Smooth muscle cell (in vitro differentiated cells): ENCODE measurements at regions not wholly inside any gene's neighbourhood (a gene's known extent, or its start where the extent isn't known, plus 50 kb on each side); places are given as distances from the start of the nearest gene placed in this dataset.

Source experiments
- DNase-seq: peaks from one replicate; lab custom pipeline; 2025; ENCODE audit not compliant: unreplicated experiment; lab: John Stamatoyannopoulos, UW
- H2AFZ ChIP-seq: fragments of 200-600 bp; sonication (generic); 2 replicates; pipeline ENCODE4 v1.6.0; 2016; ENCODE audit warnings: antibody characterized with exemption, low read depth, mild to moderate bottlenecking
- H3F3A ChIP-seq: fragments of 200-600 bp; sonication (generic); 2 replicates; pipeline ENCODE4 v1.6.0; 2017; ENCODE audit warnings: antibody characterized with exemption, low read depth
- H3K27ac ChIP-seq: fragments of 200-600 bp; sonication (generic); 2 replicates; pipeline ENCODE4 v1.5.1; 2016; ENCODE audit warnings: low read depth, mild to moderate bottlenecking
- H3K27me3 ChIP-seq: fragments of 200-600 bp; sonication (generic); 2 replicates; pipeline ENCODE4 v1.6.1; 2016; ENCODE audit warnings: low read depth, mild to moderate bottlenecking
- H3K36me3 ChIP-seq: fragments of 200-600 bp; sonication (generic); 2 replicates; pipeline ENCODE4 v1.5.1; 2016; ENCODE audit warnings: low read depth
- H3K4me1 ChIP-seq: fragments of 200-600 bp; sonication (generic); 2 replicates; pipeline ENCODE4 v1.5.1; 2016; ENCODE audit warnings: low read depth
- H3K4me2 ChIP-seq: fragments of 200-600 bp; sonication (generic); 2 replicates; pipeline ENCODE4 v1.6.0; 2016; ENCODE audit warnings: mild to moderate bottlenecking
- H3K4me3 ChIP-seq: fragments of 200-600 bp; sonication (generic); 2 replicates; pipeline ENCODE4 v1.5.1; 2016; ENCODE audit warnings: mild to moderate bottlenecking
- H3K79me2 ChIP-seq: fragments of 200-600 bp; sonication (generic); 2 replicates; pipeline ENCODE4 v1.6.0; 2016; ENCODE audit warnings: low read depth, mild to moderate bottlenecking
- H3K9ac ChIP-seq: fragments of 200-600 bp; sonication (generic); 2 replicates; pipeline ENCODE4 v1.6.0; 2016; ENCODE audit warnings: low read depth
- H3K9me3 ChIP-seq: fragments of 200-600 bp; sonication (generic); replicated peaks from 2 replicates; pipeline ENCODE4 v1.5.1; 2016; ENCODE audit warnings: low read depth
- H4K20me1 ChIP-seq: fragments of 200-600 bp; sonication (generic); 2 replicates; pipeline ENCODE4 v1.6.0; 2016; ENCODE audit warnings: low read depth
- WGBS: methylation state at CpG from one replicate; pipeline ENCODE4 v1.1.7; 2016; ENCODE audit warnings: low lambda C conversion rate; 5-methylcytosine and 5-hydroxymethylcytosine counted together
- TF ChIP-seq, protein P1 (sequence below): fragments of 200-600 bp; sonication (generic); IDR thresholded peaks from 2 replicates; pipeline ENCODE4 v1.5.1; 2017; ENCODE audit warnings: borderline replicate concordance, mild to moderate bottlenecking, antibody characterized with exemption; ENCODE audit not compliant: insufficient read depth, poor library complexity, severe bottlenecking

DNA sequence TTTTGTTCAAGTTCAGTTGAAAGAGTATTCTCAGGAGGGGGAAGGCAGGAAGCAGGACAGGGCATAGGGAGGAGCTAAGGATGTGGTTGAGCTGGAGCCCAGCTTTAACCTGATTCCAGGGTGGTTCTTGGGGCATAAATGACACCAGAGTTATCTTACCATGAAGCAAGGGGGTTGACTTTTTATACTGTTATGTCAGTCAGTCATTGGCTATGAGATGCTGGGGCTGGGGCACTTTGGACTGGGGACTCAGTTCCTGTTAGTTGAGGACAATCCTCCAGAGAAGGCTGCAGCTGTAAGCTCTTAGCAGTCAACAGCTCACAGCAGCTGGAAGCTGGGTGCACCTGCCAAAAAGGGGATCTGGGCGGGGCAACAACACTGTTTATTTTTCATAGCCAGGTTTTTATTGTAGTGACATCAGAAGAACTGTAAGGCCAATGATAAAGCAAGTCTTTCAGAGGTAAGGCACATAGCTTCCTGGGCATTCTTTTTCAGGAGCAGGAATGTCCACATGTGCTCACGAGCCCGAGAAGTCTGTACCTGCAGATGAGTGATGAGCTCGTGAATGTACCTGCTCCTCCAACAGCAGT is 78.5 kb downstream of the MID1IP1 start:
- no peak overlapping the region for H3K27ac ChIP-seq
- H4K20me1 ChIP-seq, result no peaks in the 10 kb centered on the region
- H3K4me2 ChIP-seq, result no peak overlapping the region
- TF ChIP-seq, protein P1, sequence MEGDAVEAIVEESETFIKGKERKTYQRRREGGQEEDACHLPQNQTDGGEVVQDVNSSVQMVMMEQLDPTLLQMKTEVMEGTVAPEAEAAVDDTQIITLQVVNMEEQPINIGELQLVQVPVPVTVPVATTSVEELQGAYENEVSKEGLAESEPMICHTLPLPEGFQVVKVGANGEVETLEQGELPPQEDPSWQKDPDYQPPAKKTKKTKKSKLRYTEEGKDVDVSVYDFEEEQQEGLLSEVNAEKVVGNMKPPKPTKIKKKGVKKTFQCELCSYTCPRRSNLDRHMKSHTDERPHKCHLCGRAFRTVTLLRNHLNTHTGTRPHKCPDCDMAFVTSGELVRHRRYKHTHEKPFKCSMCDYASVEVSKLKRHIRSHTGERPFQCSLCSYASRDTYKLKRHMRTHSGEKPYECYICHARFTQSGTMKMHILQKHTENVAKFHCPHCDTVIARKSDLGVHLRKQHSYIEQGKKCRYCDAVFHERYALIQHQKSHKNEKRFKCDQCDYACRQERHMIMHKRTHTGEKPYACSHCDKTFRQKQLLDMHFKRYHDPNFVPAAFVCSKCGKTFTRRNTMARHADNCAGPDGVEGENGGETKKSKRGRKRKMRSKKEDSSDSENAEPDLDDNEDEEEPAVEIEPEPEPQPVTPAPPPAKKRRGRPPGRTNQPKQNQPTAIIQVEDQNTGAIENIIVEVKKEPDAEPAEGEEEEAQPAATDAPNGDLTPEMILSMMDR, result no peak
- H3K79me2 ChIP-seq, result no peaks in the 10 kb centered on the region
- no peaks in the 10 kb centered on the region for H3F3A ChIP-seq
- no peak overlapping the region for H2AFZ ChIP-seq
- H3K36me3 ChIP-seq, result no peaks in the 10 kb centered on the region
- H3K27me3 ChIP-seq, result no peaks in the 10 kb centered on the region
- 79% methylated on average over 4 of the region's 4 CpGs for WGBS
- no peaks in the 10 kb centered on the region for H3K9me3 ChIP-seq
- H3K9ac ChIP-seq, result no peak overlapping the region
- no peak for DNase-seq
- no peak overlapping the region for H3K4me3 ChIP-seq
- H3K4me1 ChIP-seq, result no peaks in the 10 kb centered on the region

DNA sequence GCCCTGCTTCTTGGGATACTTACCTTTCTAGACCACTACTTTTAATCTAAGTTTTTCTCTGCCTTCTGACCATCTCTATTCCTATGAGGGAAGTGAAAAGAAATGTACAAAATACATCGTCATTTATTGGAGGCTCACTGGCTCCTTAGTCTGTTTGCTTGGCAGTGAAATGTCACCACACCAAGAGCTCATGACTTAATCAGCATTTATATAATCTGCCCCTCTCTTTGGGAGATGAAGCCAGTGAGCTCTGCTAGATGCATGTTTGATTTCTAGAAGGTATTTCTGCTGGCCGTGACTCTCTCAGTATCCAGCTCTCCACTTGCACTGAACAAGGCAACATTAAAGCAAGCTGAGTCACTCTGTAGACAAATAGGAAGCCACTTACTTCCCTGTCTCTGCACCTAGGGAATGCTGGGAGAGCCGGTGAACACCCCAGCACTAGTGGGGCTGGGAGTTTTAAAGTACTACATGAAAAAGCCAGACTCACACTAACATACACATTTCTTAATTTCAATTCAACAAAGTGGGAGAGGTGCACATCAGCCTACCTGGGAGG is 79.1 kb downstream of the MID1IP1 start:
- WGBS, result 67% methylated on average over 3 of the region's 3 CpGs
- no peaks in the 10 kb centered on the region for H3F3A ChIP-seq
- no peaks in the 10 kb centered on the region for H3K27me3 ChIP-seq
- TF ChIP-seq, protein P1, result no peak
- no peak overlapping the region for H3K9ac ChIP-seq
- no peak overlapping the region for H3K4me2 ChIP-seq
- H3K79me2 ChIP-seq, result no peaks in the 10 kb centered on the region
- no peaks in the 10 kb centered on the region for H4K20me1 ChIP-seq
- no peak for DNase-seq
- no peaks in the 10 kb centered on the region for H3K4me1 ChIP-seq
- H3K27ac ChIP-seq, result no peak overlapping the region
- peak overlapping the region; percentile 45 for H2AFZ ChIP-seq
- H3K4me3 ChIP-seq, result no peak overlapping the region
- no peaks in the 10 kb centered on the region for H3K9me3 ChIP-seq
- H3K36me3 ChIP-seq, result no peaks in the 10 kb centered on the region

DNA sequence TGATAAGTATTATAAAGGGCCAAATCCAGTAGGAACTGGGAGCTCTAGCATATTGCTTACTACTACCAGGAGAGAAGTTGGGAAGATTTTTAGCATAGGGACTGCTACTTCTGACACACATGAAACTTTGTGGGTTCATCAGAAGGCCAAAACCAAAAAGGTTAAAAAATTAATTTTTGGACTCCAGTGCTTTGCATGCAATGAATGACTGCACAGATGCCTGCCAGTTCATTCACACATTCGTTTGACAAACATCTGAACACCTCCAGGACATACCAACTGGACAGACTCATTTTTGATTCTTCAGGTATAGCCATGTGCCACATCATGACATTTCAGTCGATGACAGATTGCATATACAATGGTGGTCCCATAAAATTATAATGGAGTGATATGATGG is 79.8 kb downstream of the MID1IP1 start:
- Histone ChIP-seq H3K27me3 (no peaks in the 10 kb centered on the region), H4K20me1 (no peaks in the 10 kb centered on the region), H3K4me2 (no peak overlapping the region), H3K36me3 (no peaks in the 10 kb centered on the region), H3K4me1 (no peaks in the 10 kb centered on the region), H3F3A (no peaks in the 10 kb centered on the region), H3K27ac (no peak overlapping the region), H3K9me3 (no peaks in the 10 kb centered on the region), H2AFZ (no peak overlapping the region), H3K79me2 (no peaks in the 10 kb centered on the region), H3K4me3 (no peak overlapping the region), H3K9ac (no peak overlapping the region)
- TF ChIP-seq, protein P1, result no peak
- no peak for DNase-seq
- 67% methylated on average over 2 of the region's 2 CpGs for WGBS

DNA sequence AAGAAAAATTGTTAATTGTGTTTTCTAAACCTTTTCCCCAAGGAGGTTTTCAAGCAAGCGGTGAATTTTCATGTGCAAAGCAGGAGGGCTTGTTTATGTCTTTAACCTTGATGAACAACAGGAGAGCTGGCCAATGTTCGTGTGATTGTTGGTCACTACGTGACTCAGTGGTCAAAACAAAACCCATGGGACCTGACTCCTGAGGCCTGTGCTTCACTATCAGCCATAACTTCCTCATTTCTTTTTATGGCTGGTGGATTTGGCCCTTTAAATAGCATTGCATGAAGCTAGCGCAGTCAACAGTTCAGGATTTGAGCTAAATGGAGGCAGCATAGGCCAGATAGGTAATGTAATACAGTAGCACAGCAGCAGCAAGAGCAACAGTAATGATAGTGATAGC is 80.5 kb downstream of the MID1IP1 start:
- Histone ChIP-seq H3F3A (no peaks in the 10 kb centered on the region), H3K9me3 (no peaks in the 10 kb centered on the region), H3K36me3 (no peaks in the 10 kb centered on the region), H4K20me1 (no peaks in the 10 kb centered on the region), H3K4me2 (no peak overlapping the region), H3K27me3 (no peaks in the 10 kb centered on the region), H3K9ac (no peak overlapping the region), H3K4me1 (no peaks in the 10 kb centered on the region), H3K27ac (no peak overlapping the region), H2AFZ (no peak overlapping the region), H3K4me3 (no peak overlapping the region), H3K79me2 (no peaks in the 10 kb centered on the region)
- 90% methylated on average over 4 of the region's 4 CpGs for WGBS
- no peak for DNase-seq
- TF ChIP-seq, protein P1, result no peak
